ENCODE measurements at regions not wholly inside any gene's neighbourhood (a gene's known extent, or its start where the extent isn't known, plus 50 kb on each side); places are given as distances from the start of the nearest gene placed in this dataset.

GRCh38 chr14:82546401-82546800 lies 1012.7 kb upstream of the SEL1L start:
- Histone ChIP-seq H3K4me3 (replicated peaks in 1 of 3; ENCODE audit: insufficient read depth in 1 of 3, low read depth in 1 of 3, low read length in 3 of 3) (no peak overlapping the region), H4K20me1 (replicated peaks; ENCODE audit: control insufficient read depth, extremely low read depth, insufficient read depth, low read length) (no peaks in the 10 kb centered on the region), H3K79me2 (ENCODE audit: control insufficient read depth, insufficient read depth, low read length) (no peaks in the 10 kb centered on the region), H3K36me3 (ENCODE audit: control insufficient read depth in 2 of 2, extremely low read depth in 1 of 2, insufficient read depth in 2 of 2, low read length in 2 of 2) (no peaks in the 10 kb centered on the region), H3K4me2 (ENCODE audit: insufficient read depth, low read length) (no peak overlapping the region), H3K9me1 (replicated peaks; ENCODE audit: control insufficient read depth, extremely low read depth, insufficient read depth, low read length) (no peaks in the 10 kb centered on the region), H2AFZ (ENCODE audit: low read depth, low read length) (no peak overlapping the region), H3K9me3 (replicated peaks; ENCODE audit: control insufficient read depth, insufficient read depth, low read length) (peaks cover 2% of the 10 kb centered on the region), H3K27ac (ENCODE audit: insufficient read depth, low read depth, low read length) (no peak overlapping the region), H3K4me1 (ENCODE audit: control insufficient read depth, extremely low read depth, insufficient read depth, low read length) (no peaks in the 10 kb centered on the region), H3K9ac (replicated peaks; ENCODE audit: extremely low read depth, insufficient read depth, low read length) (no peak overlapping the region), H3K27me3 (ENCODE audit: control insufficient read depth in 2 of 2, insufficient read depth in 2 of 2, low read length in 2 of 2) (no peaks in the 10 kb centered on the region)
- FAIRE-seq: no peak
- TF ChIP-seq MAX (IDR thresholded peaks at IDR 0.05; ENCODE audit: insufficient read depth, insufficient read length) (no peak), GATA2 (IDR thresholded peaks at IDR 0.05; ENCODE audit: insufficient read depth, insufficient read length, low read depth, low read length) (no peak), POLR2AphosphoS5 (IDR thresholded peaks at IDR 0.05; ENCODE audit: insufficient read depth, low read depth, low read length) (no peak), JUN (IDR thresholded peaks at IDR 0.05; ENCODE audit: borderline replicate concordance, insufficient read depth, insufficient read length, low read depth) (no peak), EZH2 (IDR thresholded peaks at IDR 0.05; ENCODE audit: borderline replicate concordance, low read depth, low read length, severe bottlenecking) (no peak), FOS (IDR thresholded peaks at IDR 0.05; ENCODE audit: borderline replicate concordance, insufficient read depth, low read length) (no peak), POLR2A (IDR thresholded peaks at IDR 0.05; ENCODE audit: low read depth, low read length) (no peak), CTCF (IDR thresholded peaks at IDR 0.05; ENCODE audit: extremely low read depth in 1 of 2, insufficient read depth in 1 of 2, low read depth in 1 of 2, low read length in 2 of 2) (no peak)
- intact Hi-C loops (cut with micrococcal nuclease): no loop called here
- CTCF ChIA-PET: no interaction called here
- BruUV-seq (replicated peaks): no TSS peak
- DNase-seq (ENCODE audit: low read depth, low spot score): no peak
- POLR2A ChIA-PET: no interaction called here
- dilution Hi-C loops (cut with MboI; ENCODE audit: extremely low pct_ligation_motif_present, low sequenced_read_pairs): no loop called here
